ENCODE measurements at regions not wholly inside any gene's neighbourhood (a gene's known extent, or its start where the extent isn't known, plus 50 kb on each side); places are given as distances from the start of the nearest gene placed in this dataset.

DNA sequence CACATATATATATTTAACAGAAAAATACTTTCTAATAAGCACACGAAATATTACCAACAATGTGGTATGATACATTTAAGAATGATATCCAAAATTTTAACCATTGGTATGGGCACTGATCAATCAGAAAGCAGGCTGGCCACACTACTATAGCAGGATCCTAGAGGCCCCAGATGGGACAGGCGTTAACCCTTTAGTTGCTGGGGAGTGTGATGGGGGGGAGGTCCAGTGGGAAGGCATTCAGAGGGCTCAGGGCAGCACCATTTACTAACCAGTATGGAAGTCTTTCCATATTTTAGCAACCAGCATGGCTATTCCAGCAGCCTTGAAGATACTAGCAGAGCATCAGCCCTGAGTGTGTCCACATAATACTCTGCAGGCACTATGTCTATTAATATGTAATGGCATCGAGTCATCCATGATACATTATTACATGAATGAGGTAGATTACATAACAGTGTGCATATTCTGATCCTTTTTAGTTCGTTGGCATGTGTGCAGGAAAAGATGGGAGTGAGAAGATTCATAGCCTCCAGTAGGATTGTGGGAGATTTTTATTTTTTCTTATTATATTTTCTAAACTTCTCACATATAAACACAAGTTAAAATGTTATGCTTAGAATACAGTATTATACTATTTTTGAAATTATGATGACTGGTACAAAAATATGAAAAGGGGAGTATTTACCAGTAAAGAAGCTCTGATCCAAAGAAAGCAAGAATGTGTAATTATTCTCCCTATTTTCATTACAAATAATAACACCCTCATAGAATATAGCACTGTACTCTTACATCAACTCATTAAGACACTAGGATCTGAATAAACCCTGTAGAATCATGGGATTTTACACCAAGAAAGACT, 78.9 kb downstream of the FAM217A start (continued):
- TF ChIP-seq, protein P1, sequence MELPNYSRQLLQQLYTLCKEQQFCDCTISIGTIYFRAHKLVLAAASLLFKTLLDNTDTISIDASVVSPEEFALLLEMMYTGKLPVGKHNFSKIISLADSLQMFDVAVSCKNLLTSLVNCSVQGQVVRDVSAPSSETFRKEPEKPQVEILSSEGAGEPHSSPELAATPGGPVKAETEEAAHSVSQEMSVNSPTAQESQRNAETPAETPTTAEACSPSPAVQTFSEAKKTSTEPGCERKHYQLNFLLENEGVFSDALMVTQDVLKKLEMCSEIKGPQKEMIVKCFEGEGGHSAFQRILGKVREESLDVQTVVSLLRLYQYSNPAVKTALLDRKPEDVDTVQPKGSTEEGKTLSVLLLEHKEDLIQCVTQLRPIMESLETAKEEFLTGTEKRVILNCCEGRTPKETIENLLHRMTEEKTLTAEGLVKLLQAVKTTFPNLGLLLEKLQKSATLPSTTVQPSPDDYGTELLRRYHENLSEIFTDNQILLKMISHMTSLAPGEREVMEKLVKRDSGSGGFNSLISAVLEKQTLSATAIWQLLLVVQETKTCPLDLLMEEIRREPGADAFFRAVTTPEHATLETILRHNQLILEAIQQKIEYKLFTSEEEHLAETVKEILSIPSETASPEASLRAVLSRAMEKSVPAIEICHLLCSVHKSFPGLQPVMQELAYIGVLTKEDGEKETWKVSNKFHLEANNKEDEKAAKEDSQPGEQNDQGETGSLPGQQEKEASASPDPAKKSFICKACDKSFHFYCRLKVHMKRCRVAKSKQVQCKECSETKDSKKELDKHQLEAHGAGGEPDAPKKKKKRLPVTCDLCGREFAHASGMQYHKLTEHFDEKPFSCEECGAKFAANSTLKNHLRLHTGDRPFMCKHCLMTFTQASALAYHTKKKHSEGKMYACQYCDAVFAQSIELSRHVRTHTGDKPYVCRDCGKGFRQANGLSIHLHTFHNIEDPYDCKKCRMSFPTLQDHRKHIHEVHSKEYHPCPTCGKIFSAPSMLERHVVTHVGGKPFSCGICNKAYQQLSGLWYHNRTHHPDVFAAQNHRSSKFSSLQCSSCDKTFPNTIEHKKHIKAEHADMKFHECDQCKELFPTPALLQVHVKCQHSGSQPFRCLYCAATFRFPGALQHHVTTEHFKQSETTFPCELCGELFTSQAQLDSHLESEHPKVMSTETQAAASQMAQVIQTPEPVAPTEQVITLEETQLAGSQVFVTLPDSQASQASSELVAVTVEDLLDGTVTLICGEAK (IDR thresholded peaks at IDR 0.05) = no peak
- TF ChIP-seq, protein P1 (CRISPR knock-in tag; IDR thresholded peaks at IDR 0.05) = no peak
- no peak for TF ChIP-seq DNMT1 (IDR thresholded peaks at IDR 0.05)
- TF ChIP-seq, protein P2, sequence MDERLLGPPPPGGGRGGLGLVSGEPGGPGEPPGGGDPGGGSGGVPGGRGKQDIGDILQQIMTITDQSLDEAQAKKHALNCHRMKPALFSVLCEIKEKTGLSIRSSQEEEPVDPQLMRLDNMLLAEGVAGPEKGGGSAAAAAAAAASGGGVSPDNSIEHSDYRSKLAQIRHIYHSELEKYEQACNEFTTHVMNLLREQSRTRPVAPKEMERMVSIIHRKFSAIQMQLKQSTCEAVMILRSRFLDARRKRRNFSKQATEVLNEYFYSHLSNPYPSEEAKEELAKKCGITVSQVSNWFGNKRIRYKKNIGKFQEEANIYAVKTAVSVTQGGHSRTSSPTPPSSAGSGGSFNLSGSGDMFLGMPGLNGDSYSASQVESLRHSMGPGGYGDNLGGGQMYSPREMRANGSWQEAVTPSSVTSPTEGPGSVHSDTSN (CRISPR knock-in tag; IDR thresholded peaks at IDR 0.05; ENCODE audit: low read depth) = no peak
- TF ChIP-seq, protein P2 (tag; conservative IDR thresholded peaks at IDR 0.05; ENCODE audit: low read depth) = no peak
- TF ChIP-seq MAFG (tag; conservative IDR thresholded peaks at IDR 0.05) = 0 out of 2 replicates have a peak, but pooled peaks have one; percentile 25
- TF ChIP-seq CEBPB (tag; IDR thresholded peaks at IDR 0.05) = no peak
- no peak for TF ChIP-seq COPS2 (conservative IDR thresholded peaks at IDR 0.05)
- no peak for TF ChIP-seq RBFOX2 (IDR thresholded peaks at IDR 0.05; ENCODE audit: low read depth, low read length)
- TF ChIP-seq KLF6 (CRISPR knock-in tag; IDR thresholded peaks at IDR 0.05; ENCODE audit: borderline replicate concordance) = no peak
- TF ChIP-seq, protein P3, sequence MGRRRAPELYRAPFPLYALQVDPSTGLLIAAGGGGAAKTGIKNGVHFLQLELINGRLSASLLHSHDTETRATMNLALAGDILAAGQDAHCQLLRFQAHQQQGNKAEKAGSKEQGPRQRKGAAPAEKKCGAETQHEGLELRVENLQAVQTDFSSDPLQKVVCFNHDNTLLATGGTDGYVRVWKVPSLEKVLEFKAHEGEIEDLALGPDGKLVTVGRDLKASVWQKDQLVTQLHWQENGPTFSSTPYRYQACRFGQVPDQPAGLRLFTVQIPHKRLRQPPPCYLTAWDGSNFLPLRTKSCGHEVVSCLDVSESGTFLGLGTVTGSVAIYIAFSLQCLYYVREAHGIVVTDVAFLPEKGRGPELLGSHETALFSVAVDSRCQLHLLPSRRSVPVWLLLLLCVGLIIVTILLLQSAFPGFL (CRISPR knock-in tag; IDR thresholded peaks at IDR 0.05) = no peak
- TF ChIP-seq TEAD1 (CRISPR knock-in tag; IDR thresholded peaks at IDR 0.05) = no peak
- peak; percentile 84 for TF ChIP-seq ZNF316 (IDR thresholded peaks at IDR 0.05)
- TF ChIP-seq C11orf30 (IDR thresholded peaks at IDR 0.05; ENCODE audit: low read depth) = peak; percentile 51; the same call in 1 of the 2 replicates
- no peak for TF ChIP-seq NRF1 (conservative IDR thresholded peaks at IDR 0.05 in 1 of 2, IDR thresholded peaks at IDR 0.05 in 1 of 2)
